ENCODE measurements at regions not wholly inside any gene's neighbourhood (a gene's known extent, or its start where the extent isn't known, plus 50 kb on each side); places are given as distances from the start of the nearest gene placed in this dataset.

DNA sequence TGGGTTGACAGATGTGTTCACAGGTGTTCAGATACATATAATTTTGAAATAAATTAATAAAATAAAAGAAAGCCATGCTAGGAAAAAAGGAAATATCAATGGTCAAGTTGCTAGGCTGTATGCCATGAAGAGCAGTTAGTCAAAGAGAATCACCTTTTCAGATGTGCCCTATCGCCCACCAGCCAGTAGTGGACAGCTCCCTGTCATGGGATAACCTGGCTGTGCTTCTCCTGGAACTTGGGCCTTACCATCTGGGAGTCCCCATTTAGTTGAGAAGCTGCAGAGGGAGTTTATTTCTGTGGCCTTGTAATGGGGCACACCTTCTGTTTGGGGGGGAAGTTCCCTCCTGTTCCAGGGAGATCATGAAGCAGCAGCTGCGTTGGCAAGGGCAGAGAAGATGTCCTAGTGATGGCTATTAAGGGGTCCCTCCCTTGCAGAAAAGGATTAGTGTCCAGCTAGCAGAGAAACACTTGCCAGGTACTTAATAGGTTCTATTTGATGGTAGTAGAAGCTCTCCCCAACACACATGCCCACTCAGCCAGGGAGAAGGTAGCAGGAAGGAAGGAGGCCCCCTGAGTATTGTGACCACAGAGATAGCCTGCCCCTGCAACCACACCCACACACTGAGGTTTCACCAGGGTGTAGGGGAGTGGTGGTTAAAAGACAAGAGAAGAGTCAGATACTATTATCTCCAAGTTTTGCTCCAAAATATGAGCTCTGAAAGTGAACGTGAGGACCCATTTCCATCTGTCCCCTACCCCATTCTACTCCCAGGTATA lies 117.7 kb downstream of the B3GNT2 start:
- H3K4me2 ChIP-seq (ENCODE audit: low read length): no peak overlapping the region
- Mint-ChIP-seq H3K9me3 (ENCODE audit: unreplicated experiment) (no peaks in the 10 kb centered on the region), H3K4me1 (ENCODE audit: low read depth, unreplicated experiment) (peaks cover 2% of the 10 kb centered on the region), H3K36me3 (ENCODE audit: low read depth, unreplicated experiment) (no peaks in the 10 kb centered on the region), H3K4me3 (ENCODE audit: unreplicated experiment) (no peak overlapping the region), H3K27me3 (ENCODE audit: low read depth, unreplicated experiment) (no peaks in the 10 kb centered on the region), H3K27ac (ENCODE audit: unreplicated experiment) (no peak overlapping the region)
- H3K9ac ChIP-seq (ENCODE audit: low read length): no peak overlapping the region
- no peaks in the 10 kb centered on the region for H3K27me3 ChIP-seq (ENCODE audit: insufficient read depth, low read length)
- H3K4me1 ChIP-seq (ENCODE audit: insufficient read depth, low read length): no peaks in the 10 kb centered on the region
- no peaks in the 10 kb centered on the region for H3K36me3 ChIP-seq (ENCODE audit: insufficient read depth, low read length)
- no peaks in the 10 kb centered on the region for H3K79me2 ChIP-seq (ENCODE audit: insufficient read depth, low read length)
- no peak overlapping the region for H2AFZ ChIP-seq (ENCODE audit: low read depth, low read length)
- H3K9me3 ChIP-seq (ENCODE audit: insufficient read depth, low read depth, low read length): no peaks in the 10 kb centered on the region
- no peaks in the 10 kb centered on the region for H4K20me1 ChIP-seq (ENCODE audit: insufficient read depth, low read length)
- TF ChIP-seq, protein P1, sequence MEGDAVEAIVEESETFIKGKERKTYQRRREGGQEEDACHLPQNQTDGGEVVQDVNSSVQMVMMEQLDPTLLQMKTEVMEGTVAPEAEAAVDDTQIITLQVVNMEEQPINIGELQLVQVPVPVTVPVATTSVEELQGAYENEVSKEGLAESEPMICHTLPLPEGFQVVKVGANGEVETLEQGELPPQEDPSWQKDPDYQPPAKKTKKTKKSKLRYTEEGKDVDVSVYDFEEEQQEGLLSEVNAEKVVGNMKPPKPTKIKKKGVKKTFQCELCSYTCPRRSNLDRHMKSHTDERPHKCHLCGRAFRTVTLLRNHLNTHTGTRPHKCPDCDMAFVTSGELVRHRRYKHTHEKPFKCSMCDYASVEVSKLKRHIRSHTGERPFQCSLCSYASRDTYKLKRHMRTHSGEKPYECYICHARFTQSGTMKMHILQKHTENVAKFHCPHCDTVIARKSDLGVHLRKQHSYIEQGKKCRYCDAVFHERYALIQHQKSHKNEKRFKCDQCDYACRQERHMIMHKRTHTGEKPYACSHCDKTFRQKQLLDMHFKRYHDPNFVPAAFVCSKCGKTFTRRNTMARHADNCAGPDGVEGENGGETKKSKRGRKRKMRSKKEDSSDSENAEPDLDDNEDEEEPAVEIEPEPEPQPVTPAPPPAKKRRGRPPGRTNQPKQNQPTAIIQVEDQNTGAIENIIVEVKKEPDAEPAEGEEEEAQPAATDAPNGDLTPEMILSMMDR (IDR thresholded peaks at IDR 0.05; ENCODE audit: insufficient read depth, low read depth, low read length): no peak
- TF ChIP-seq EZH2 (IDR thresholded peaks at IDR 0.05; ENCODE audit: insufficient read depth, low read length): no peak
- FAIRE-seq (no peak), DNase-seq (ENCODE audit: low read depth) (no peak)
- H3K4me3 ChIP-seq (ENCODE audit: insufficient read depth, low read depth, low read length): no peak overlapping the region
- H3K27ac ChIP-seq (ENCODE audit: low read depth, low read length): no peak overlapping the region

DNA sequence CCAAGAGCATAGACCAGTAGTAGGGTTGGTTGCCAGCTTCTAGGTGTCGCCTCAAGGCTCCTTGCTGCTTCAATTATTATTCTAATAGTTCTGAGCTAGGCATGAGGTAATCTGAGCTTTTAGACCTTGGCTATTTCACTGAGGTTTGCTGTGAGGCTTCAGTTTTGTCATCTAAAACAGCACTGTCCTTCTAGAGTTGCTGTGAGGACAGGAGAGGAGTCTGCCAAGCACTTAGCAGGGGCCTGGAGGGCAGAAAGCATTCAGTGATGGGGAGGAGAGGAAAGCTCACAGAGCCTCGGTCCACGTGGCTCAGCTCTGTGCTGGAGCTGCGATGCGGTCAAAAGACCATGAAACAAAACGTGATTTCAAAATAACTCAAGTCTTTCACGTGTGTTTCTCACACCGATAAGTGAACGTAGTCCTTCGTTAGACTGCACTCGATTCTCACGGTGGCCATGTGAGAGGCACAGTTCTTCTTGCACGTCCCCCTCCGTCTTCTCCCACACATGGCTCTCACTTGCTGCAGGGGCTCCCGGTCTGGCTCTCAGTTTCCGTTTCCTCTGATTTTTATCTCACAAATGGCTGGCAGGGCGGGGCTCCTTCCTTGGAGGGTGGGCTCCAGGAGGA lies 113.7 kb downstream of the B3GNT2 start:
- Histone ChIP-seq H3K9me3 (ENCODE audit: insufficient read depth, low read depth, low read length) (no peaks in the 10 kb centered on the region), H3K79me2 (ENCODE audit: insufficient read depth, low read length) (no peaks in the 10 kb centered on the region), H3K27me3 (ENCODE audit: insufficient read depth, low read length) (no peaks in the 10 kb centered on the region), H4K20me1 (ENCODE audit: insufficient read depth, low read length) (no peaks in the 10 kb centered on the region), H3K4me2 (ENCODE audit: low read length) (no peak overlapping the region), H3K4me3 (ENCODE audit: insufficient read depth, low read depth, low read length) (no peak overlapping the region), H2AFZ (ENCODE audit: low read depth, low read length) (peak overlapping the region; percentile 30), H3K9ac (ENCODE audit: low read length) (no peak overlapping the region), H3K36me3 (ENCODE audit: insufficient read depth, low read length) (no peaks in the 10 kb centered on the region), H3K27ac (ENCODE audit: low read depth, low read length) (no peak overlapping the region), H3K4me1 (ENCODE audit: insufficient read depth, low read length) (peaks cover 15% of the 10 kb centered on the region)
- TF ChIP-seq EZH2 (IDR thresholded peaks at IDR 0.05; ENCODE audit: insufficient read depth, low read length): no peak
- TF ChIP-seq, protein P1 (IDR thresholded peaks at IDR 0.05; ENCODE audit: insufficient read depth, low read depth, low read length): no peak
- Mint-ChIP-seq H3K27ac (ENCODE audit: unreplicated experiment) (no peak overlapping the region), H3K9me3 (ENCODE audit: unreplicated experiment) (no peaks in the 10 kb centered on the region), H3K4me1 (ENCODE audit: low read depth, unreplicated experiment) (peaks cover 17% of the 10 kb centered on the region), H3K36me3 (ENCODE audit: low read depth, unreplicated experiment) (no peaks in the 10 kb centered on the region), H3K27me3 (ENCODE audit: low read depth, unreplicated experiment) (no peaks in the 10 kb centered on the region), H3K4me3 (ENCODE audit: unreplicated experiment) (no peak overlapping the region)
- DNase-seq (ENCODE audit: low read depth) (no peak), FAIRE-seq (no peak)

DNA sequence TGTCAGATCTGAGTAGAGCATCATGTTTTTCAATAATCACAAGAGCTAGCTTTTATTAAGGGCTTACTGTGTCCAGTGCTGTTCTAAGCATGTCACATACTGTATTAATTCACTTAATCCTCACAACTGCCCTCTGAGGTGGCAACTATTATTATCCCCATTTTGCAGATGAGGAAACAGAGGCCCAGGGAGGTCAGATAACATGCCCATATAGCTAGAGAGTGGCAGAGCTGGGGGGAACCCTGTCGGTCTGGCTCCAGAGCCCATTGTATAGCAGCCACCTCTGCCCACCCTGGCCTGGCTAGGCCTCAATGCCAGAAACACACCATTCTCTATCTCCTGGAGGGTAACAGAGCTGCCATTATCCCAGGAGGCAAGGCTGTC lies 113.2 kb downstream of the B3GNT2 start:
- no peak overlapping the region for H3K27ac Mint-ChIP-seq (ENCODE audit: unreplicated experiment)
- peaks cover 22% of the 10 kb centered on the region for H3K4me1 Mint-ChIP-seq (ENCODE audit: low read depth, unreplicated experiment)
- no peaks in the 10 kb centered on the region for H4K20me1 ChIP-seq (ENCODE audit: insufficient read depth, low read length)
- no peaks in the 10 kb centered on the region for H3K27me3 ChIP-seq (ENCODE audit: insufficient read depth, low read length)
- no peaks in the 10 kb centered on the region for H3K36me3 ChIP-seq (ENCODE audit: insufficient read depth, low read length)
- H3K36me3 Mint-ChIP-seq (ENCODE audit: low read depth, unreplicated experiment): no peaks in the 10 kb centered on the region
- H3K79me2 ChIP-seq (ENCODE audit: insufficient read depth, low read length): no peaks in the 10 kb centered on the region
- H2AFZ ChIP-seq (ENCODE audit: low read depth, low read length): no peak overlapping the region
- no peaks in the 10 kb centered on the region for H3K9me3 Mint-ChIP-seq (ENCODE audit: unreplicated experiment)
- no peak for TF ChIP-seq EZH2 (IDR thresholded peaks at IDR 0.05; ENCODE audit: insufficient read depth, low read length)
- TF ChIP-seq, protein P1 (IDR thresholded peaks at IDR 0.05; ENCODE audit: insufficient read depth, low read depth, low read length): no peak
- H3K27ac ChIP-seq (ENCODE audit: low read depth, low read length): no peak overlapping the region
- no peak for DNase-seq (ENCODE audit: low read depth)
- no peak overlapping the region for H3K4me2 ChIP-seq (ENCODE audit: low read length)
- no peak overlapping the region for H3K4me3 Mint-ChIP-seq (ENCODE audit: unreplicated experiment)
- no peak overlapping the region for H3K4me3 ChIP-seq (ENCODE audit: insufficient read depth, low read depth, low read length)
- FAIRE-seq: no peak
- no peaks in the 10 kb centered on the region for H3K27me3 Mint-ChIP-seq (ENCODE audit: low read depth, unreplicated experiment)
- peaks cover 20% of the 10 kb centered on the region for H3K4me1 ChIP-seq (ENCODE audit: insufficient read depth, low read length)
- no peak overlapping the region for H3K9ac ChIP-seq (ENCODE audit: low read length)
- no peaks in the 10 kb centered on the region for H3K9me3 ChIP-seq (ENCODE audit: insufficient read depth, low read depth, low read length)
